ENCODE measurements at regions not wholly inside any gene's neighbourhood (a gene's known extent, or its start where the extent isn't known, plus 50 kb on each side); places are given as distances from the start of the nearest gene placed in this dataset.

DNA sequence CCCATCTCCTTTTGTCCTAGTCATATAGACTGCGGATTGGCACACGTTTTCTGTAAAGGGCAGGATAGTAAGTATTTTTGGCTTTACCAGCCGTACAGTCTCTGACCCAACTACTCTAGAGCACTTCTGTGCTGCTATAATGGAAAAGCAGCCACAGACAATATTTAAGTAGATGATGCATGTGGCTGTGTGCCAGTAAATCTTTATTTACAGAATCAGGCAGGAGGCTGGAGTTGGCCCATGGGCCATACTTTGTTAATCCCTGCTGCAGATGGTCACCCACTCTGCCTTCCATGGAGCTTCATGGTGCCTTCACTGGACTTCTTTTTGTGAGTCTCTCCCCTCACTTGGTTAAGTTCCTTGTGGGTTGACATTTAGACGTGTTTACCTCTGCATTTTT is 584.5 kb upstream of the TBX3 start:
- intact Hi-C loops (cut with micrococcal nuclease) = no loop called here

DNA sequence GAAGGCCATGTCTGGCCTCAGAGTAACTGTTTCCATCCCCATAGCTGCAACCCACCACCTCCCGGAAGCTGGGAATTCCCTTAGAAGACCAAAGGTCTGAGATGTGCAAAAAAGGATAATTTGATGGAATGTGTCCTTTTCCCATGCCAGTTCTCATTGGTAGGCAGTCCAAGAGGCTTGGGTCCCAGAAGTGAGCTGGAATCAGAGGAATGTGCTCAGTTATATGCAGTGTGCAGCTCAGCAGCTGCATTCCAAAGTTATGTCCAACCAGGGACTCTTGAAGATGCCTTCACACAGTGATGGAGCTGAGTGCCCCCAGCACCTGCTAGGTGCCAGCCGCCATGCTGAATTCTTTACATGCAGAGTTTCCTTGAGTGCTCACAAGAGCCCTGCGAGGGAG is 583.9 kb upstream of the TBX3 start:
- intact Hi-C loops (cut with micrococcal nuclease) = no loop called here

DNA sequence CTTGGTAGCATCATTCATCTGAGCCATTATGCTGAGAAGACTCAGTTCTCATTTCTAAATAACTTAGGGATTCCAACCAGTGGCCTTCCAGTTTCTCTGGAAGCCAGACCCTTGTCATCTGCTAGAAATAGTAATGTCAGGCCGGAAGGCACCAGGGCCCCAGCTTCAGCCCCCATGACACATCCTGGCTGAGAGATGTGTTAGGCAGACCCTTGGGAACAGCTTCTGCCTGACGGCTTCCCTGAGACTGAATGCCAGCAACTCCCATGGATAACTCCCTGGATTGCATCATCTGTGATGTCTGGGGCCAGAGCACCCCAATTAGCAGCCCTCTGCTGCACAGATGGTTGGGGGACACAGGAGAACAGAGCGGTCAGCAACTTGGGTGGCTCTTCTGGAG is 583.5 kb upstream of the TBX3 start:
- intact Hi-C loops (cut with micrococcal nuclease) = no loop called here

DNA sequence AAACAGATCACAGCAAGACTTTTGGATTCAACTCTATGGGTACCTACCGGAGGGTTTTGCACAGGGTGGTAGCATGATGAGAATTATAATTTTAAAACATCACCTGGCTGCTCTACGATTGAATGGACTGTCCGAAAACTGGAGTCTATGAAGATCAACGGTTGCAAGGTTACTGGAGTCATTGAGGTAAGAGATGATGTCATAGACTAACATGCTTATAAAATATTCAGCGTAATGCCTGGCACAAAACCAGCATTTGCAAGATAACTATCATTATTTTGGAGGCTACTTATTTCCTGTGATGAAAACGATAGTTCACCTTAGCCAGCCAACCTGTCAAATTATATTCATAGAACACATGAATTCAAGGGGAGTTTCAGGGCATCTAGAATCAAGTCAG is 580.6 kb upstream of the TBX3 start:
- intact Hi-C loops (cut with micrococcal nuclease) = no loop called here

DNA sequence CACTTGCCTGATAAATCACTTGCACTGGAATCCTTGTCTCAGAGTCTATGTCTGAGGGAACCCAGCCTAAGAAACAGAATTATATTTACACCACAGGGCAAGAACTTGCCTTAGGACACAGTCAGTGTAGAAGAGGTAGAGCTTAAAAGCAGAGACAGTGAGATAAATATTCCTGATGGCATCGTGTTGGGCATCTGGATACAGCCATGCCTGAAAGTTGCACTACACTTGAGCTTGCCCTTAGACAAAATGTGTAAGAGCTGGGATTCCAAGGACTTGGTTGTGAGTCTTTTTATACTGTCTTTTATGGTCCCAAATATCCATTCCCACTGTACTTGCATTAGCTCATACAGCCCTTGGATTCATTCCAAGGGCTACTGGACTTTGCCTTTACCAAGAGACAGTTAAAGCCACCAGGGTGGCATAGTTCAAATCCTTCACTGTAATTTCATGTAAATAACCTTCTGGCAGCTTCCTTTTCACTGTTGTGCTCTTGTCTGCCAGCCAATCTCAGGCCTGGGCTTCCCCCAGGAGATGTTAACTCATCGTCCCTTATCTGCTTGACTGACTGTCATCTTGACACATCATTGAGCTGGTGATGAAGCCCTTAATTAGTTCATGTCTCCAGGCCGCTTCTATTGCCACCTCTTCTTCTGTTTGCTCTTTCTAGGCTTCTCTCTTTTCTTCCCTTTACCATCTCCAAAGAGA is 577.9 kb upstream of the TBX3 start:
- intact Hi-C loops (cut with micrococcal nuclease) = no loop called here

DNA sequence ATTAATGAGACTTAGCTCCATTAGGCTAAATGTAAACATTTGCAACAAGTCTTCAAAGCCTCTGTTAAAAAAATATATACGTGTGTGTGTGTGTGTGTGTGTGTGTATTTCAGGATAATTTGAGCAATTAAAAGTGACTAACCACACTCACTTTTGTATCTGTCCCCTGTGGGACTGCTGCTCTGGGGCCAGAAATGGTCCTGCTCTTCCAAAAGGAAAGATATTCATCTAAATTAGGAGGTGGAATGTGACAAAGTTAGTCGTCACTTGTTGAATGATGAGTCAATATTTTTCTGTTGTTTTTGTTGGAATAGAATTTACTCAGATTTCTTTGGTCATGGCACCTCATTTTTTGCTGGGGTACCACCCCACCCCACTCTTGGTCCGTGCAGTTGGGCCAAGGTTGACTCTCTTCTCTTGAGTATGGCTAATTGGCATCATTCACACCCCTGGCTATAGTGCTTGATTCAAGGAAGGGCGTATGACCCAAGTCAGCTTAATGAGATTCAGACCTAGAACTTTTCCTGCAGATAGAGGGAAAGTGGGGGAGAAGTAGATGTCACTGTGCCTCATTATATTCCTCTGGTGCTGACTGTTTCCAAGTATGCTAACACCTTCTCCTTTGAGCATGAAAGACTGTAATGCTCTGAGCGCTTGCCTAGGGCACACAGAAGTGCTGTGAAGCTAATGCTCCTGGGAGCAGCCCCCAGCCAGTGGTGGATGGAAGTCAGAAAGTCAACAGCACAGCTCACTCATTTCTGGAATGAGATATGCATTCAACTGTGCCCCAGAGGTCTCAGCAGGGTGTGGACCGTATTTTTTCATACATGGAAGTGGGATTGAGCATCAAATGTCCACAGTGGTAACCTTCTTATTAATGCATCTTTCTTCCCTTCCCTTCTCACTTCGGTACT is 577.0 kb upstream of the TBX3 start:
- intact Hi-C loops (cut with micrococcal nuclease) = no loop called here

DNA sequence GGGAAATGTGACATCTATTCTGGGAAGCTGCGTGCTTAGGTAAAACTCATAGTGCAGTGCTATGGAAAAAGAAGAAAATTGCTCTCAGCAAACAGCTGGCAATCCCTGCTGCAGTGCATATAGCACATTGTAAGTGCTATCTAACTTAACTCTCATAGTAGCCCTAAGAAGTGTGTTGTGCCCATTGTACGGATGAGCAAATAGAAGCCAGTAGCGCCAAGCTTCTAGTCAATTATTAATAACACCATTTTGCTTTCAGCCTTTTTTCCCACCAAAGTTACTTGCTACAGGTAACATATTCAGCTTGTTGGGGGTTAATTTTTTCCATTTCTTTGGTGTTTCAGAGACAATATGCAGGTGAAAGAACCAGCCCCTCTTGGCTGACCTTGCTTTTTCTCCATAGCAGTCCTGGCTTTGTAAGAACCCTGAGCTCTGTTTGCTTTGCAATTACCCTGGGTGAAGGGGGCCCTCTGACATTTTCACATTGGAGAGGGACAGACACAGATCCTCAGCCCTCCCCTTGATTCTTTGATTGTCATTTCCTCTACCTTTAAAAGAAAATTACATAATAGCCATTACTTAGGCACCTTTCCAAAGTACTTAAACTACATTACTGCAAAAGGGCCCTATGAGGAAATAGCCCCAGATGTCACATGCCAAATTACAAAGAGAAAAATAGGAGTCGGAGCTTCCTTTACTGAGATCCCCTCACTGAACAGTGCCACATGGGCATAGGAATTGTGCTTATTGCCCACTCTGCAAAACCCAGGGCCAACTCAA is 576.2 kb upstream of the TBX3 start:
- intact Hi-C loops (cut with micrococcal nuclease) = no loop called here

DNA sequence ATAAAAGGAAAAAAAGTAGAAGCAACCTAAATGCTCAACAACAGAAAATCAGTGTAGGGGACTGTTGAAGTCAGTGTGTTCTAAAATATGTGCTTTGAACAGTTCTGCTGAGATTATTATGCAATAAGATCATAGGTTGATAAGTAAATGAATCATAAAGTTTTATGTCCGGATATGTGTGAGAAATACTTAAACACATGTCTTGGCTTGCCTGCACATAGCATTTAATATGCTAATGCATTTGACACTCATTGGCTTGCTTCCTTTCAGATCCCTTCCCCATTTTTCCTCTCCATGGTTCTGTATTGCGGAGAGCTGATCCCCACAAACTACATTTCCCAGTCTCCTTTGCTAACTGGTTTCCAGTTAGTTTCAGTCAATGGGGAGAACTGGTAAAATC is 573.8 kb upstream of the TBX3 start:
- intact Hi-C loops (cut with micrococcal nuclease) = no loop called here

DNA sequence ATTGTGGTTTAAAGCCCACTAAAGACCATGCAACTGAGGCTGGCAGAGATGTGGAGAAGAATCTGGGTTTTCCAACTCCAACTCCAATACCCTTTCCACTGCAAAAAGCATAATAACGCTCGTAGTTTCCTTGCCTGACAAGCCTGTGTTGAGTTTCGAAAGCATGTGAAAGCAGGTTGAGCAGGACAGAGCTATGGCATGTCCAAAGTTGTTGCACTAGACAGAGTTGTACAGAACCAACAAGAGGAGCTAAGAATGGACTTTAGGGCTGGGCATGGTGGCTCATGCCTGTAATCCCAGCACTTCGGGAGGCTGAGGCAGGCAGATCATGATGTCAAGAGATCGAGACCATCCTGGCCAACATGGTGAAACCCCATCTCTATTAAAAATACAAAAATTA is 572.0 kb upstream of the TBX3 start:
- intact Hi-C loops (cut with micrococcal nuclease) = no loop called here

DNA sequence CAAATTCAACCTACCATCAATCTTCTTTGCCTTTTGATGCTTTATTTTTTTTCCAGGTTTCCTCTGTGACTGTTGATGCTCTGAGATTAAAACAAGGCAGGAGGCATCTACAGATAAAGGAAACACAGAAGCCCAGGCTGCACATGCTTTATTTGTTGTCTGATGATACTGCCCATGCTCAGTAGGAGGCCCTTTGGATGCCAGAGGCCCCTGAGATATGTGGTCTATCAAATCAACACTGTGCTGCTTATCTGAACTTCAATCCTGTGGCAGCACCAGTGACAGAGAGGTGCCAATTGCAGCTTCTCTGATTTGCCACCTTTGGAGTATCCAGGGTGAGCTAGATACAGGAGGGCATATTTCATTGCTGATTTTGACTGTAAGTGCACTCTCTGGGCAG is 571.3 kb upstream of the TBX3 start:
- intact Hi-C loops (cut with micrococcal nuclease) = no loop called here

DNA sequence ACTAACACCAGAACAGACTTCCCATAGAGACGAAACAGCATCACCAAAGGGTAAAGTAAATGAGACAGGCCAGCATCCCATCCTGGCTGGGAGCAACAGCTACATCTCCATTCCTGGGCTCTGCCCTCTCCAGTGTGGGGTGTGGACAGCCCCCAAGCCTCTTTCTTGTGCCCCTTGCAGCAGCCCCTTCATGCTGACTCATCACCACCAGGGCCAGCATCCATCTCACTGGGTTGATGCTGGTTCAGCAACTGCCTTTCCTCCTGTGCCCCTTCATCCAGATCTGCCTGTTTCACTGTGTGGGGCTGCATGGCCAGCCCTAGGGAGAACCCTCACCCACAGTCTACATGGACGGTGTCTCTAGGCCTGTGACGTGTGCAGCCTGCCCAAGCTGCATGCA is 569.1 kb upstream of the TBX3 start:
- intact Hi-C loops (cut with micrococcal nuclease) = no loop called here

DNA sequence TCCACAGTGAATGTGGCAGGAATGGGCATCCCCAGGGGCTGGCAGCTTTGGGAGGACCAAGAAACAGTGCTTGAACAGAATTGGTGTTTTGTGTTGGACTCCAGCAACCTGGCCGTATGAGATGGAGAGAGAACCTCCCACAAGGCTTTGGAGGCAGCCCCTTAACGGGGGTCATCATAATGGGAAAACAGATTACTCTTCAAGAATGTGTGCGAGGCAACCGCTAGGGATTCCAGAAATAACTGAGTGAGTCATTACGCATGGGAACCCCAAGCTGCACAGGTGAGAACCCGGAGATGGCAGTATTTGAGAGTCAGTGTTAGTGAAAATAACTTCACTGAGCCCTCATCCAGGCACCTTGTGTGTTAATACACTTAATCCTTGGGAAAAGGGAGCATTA is 567.8 kb upstream of the TBX3 start:
- intact Hi-C loops (cut with micrococcal nuclease) = no loop called here

DNA sequence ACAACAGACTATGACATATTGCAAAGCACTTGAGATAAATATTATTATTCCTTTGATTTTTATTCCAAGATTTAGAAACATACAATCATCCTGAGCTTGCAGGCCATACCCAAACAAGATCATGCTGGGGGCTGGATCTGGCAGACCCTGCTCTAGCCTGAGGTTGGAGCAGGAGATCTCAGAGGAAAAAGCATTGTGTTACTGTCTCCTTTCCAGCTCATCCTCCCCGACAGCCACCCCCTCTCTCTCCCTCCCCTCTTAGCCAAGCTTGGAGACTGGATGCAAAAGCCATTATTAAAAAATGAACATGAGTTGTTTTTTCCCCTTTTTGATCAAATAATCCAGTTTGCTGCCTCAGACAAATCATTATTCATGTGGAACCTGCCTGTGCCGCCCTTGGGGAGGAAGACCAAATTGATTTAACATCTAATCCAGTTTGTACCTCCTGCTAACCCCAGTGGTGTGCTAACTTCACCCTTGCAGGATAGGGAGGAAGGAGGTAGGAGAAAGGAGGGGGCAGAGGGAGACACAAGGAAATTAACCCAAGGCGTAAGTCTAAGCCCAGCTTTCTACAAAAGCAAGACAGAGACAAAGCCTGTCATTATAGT is 565.8 kb upstream of the TBX3 start:
- intact Hi-C loops (cut with micrococcal nuclease) = no loop called here

DNA sequence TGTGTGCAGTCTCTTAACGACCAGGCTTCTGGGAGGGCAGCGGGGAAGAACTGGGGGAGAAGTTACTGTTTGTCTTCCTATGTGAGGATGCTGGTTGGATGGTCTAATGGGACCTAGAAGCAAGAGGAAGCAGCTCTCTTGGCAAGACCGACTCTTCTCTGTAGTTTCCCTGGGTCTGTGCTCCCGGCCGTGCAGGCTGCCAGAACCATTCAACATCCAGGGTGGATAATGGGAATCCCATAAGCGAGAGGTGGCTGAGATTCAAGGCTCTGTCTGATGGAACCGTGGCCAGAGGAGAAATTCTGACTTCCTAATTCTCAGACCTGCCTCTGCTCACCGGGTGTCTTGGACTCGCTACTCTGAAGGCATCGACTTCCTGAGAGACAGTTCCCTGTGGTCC is 561.0 kb upstream of the TBX3 start:
- intact Hi-C loops (cut with micrococcal nuclease) = no loop called here

DNA sequence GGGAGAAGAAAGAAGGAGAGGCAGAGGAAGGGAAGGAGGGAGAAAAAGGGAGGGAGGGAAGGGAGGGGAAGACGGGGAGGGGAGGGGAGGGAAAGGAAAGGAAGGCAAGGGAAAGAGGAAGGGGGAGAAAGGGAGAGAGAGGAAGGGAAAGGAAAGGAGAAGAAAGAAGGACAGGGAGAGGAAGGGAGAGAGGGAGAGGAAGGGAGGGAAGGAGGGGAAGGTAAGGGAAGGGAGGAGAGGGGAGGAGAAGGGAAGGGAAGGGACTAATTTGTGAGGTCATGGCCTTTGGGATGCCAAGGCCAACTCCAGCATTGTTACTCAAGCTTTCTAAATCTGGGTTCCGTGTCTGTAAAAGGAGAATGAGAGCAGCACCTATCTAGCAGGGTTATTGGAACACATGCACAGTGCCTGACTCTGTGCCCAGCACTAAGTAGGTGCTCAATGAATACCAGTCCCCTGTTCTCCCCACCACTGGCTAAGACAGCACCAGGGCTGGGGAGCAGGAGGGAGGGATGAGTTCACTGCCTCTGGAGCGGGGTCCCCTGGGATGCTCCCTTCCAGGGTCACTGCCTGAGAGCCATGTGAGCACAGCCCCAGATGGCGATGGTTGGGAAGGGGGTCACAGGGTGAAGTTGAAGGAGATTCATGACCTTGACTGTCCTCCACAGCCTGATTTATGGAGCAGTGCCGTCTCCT is 560.1 kb upstream of the TBX3 start:
- intact Hi-C loops (cut with micrococcal nuclease) = no loop called here

DNA sequence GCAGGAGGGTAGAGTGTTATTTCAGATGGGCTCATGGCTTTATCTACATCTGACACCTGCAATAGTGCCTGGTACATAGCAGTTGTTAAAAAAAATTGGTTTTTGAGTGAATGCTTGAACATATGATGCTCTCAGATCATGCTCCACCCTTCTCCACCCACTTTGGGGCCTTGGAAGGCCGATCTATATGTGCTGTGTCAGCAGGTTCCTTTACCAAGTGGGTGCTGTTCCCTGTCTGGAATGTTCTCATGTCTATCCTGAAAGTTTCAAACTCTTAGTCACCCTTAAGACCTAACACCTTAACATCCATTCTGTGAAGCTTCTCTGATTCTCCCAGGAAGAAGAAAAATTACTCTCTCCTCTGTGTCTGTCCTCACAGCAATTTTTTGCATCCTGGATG is 556.3 kb upstream of the TBX3 start:
- intact Hi-C loops (cut with micrococcal nuclease) = no loop called here

DNA sequence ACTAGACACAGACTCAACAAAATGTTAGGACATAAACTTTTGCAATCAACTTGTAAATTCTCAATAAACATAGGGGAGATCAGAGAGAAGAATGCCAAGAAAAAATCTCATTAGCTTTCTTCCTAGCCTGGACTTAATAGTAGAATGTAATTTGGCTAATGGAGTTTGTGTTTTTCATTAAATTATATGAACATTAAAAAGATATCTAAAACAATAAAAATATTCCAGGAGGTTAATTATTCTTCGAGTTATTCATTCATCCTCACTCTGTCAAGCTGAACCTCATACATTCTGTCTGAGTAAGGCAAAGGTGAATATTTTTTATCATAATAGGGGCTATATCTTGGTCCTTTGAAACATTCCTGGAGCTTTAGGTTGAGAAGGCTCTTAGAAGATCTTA is 551.9 kb upstream of the TBX3 start:
- intact Hi-C loops (cut with micrococcal nuclease) = no loop called here

DNA sequence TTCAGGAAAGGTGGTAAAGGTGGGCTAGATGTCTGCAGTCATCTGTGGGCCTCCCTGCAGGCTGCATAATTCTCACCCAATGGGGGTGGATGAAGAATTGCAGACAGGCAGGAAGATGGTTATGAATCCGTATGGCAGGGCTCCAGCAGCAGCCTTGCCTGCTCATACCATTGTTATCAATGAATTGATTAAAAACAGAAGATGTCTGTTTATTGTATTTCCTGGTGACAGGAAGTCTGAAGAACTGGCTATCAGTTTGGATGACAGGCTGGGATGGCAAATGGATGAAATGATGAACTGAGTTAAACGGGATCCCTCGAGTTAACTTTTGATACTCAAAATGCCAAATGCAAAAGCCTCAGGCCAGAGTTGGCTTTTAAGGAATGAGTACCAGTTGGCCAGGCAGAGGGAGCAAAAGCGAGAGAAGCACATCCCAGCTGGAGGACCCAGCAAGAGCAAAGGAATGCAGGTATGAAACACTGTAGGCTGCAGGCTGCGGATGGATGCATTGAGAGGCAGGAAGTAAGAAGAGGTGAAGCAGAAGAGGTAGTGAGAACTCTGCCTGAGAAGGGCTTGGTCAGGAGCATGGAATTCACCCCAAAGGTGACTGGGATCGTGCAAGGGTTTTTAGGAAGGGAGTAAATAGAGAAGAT is 550.0 kb upstream of the TBX3 start:
- intact Hi-C loops (cut with micrococcal nuclease) = no loop called here

DNA sequence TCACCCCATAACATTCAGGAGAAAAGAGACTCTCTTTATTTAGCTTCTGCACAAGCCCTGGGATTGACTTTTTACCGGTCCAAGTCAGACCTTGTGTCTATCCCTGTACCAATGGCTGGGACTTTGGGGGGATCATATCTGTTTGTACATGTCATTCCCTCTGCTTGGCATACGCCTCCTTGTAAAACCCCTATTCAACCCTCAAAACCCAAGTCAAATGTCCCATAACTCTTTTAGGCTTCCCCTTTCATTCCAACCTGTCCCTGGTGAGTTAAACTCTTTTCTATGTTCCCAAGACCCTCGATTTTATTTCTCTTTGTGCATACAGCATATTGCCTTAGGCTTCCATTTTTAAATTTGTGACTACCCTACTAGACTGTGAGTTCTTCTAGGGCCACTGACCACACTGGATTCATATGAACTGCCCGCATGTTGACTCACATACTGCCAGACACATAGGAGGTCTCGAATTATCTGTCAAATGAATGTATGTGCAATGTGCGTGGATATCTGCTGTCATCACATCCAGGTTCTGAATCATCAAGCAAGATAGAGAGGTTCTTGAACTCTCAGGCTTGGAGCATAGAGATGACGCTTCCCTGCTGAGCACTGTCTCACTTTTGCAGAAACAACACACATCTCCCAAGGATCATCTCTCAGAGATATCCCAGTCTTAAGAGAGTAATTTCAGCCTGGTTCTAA is 548.6 kb upstream of the TBX3 start:
- intact Hi-C loops (cut with micrococcal nuclease) = no loop called here

DNA sequence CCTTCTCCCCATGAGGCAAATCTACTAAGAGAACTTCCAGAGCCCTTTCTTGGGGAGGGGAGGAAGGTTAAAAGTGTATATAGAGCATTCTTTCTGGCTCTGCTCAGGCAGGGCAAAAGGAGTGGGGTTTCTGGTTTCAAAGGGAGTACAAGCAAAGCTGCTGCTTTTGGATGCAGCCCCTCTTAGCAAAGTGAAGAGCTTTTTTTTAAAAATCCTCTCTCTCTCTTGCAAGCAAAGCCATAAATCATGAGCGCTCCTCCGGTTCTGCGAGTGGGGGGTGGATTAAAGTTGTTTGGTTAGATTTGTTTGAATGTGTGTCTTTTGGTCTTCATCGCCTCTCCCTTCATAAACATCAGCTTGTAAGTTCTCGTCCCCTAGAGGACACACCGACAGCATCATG is 546.6 kb upstream of the TBX3 start:
- intact Hi-C loops (cut with micrococcal nuclease) = no loop called here

Data from T-helper 1 cell treated with Interleukin-12 subunit alpha and Interleukin-12 subunit beta and Interleukin-4 antibody, amounts not matched to agents 30 ng/mL and 1 ng/mL, for 36 hours (primary cell).